ENCODE measurements at regions not wholly inside any gene's neighbourhood (a gene's known extent, or its start where the extent isn't known, plus 50 kb on each side); places are given as distances from the start of the nearest gene placed in this dataset.

DNA sequence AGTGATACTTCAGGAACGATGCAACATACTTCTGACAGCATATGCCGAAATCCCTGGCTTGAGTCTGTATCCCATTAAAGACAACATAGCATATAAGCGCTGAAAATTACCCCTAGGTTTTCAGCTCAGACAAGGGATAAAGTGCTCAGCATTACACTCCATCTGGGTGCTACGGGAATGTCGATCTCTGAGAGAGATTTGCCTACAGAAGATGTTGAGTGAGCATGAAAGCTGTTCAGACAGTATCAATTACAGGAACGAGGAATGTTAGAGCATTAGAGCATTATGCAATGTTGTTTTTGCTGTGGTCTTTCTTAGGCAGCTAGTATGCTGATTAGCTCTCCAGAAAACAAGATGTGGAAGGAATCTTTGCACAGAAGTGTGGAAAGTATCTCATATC lies 484.5 kb downstream of the LIG4 start:
- no peak overlapping the region for H3K27ac ChIP-seq
- H3K4me1 ChIP-seq (replicated peaks; ENCODE audit: insufficient read depth), result no peaks in the 10 kb centered on the region
- intact Hi-C loops (cut with micrococcal nuclease; ENCODE audit: unreplicated experiment), result no loop called here
- POLR2A ChIA-PET (ENCODE audit: unreplicated experiment), result no interaction called here
- H2AFZ ChIP-seq, result no peak overlapping the region
- H4K20me1 ChIP-seq (ENCODE audit: insufficient read depth), result no peaks in the 10 kb centered on the region
- H3K9me3 ChIP-seq (ENCODE audit: insufficient read depth, low read depth), result no peaks in the 10 kb centered on the region
- no peaks in the 10 kb centered on the region for H3K79me2 ChIP-seq (ENCODE audit: low read depth)
- H3K27me3 ChIP-seq (ENCODE audit: insufficient read depth, low read depth), result no peaks in the 10 kb centered on the region
- TF ChIP-seq, protein P1, sequence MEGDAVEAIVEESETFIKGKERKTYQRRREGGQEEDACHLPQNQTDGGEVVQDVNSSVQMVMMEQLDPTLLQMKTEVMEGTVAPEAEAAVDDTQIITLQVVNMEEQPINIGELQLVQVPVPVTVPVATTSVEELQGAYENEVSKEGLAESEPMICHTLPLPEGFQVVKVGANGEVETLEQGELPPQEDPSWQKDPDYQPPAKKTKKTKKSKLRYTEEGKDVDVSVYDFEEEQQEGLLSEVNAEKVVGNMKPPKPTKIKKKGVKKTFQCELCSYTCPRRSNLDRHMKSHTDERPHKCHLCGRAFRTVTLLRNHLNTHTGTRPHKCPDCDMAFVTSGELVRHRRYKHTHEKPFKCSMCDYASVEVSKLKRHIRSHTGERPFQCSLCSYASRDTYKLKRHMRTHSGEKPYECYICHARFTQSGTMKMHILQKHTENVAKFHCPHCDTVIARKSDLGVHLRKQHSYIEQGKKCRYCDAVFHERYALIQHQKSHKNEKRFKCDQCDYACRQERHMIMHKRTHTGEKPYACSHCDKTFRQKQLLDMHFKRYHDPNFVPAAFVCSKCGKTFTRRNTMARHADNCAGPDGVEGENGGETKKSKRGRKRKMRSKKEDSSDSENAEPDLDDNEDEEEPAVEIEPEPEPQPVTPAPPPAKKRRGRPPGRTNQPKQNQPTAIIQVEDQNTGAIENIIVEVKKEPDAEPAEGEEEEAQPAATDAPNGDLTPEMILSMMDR (conservative IDR thresholded peaks at IDR 0.05), result no peak
- no peak for TF ChIP-seq EZH2 (IDR thresholded peaks at IDR 0.05; ENCODE audit: low read depth)
- no peak overlapping the region for H3K4me3 ChIP-seq
- no peaks in the 10 kb centered on the region for H3K9me2 ChIP-seq (ENCODE audit: insufficient read depth)
- CTCF ChIA-PET, result no interaction called here
- DNase-seq, result peak in 1 of 2 experiments; percentile 22
- no TSS peak for BruUV-seq (replicated peaks)
- no peaks in the 10 kb centered on the region for H3K36me3 ChIP-seq (ENCODE audit: low read depth)
- no peaks in the 10 kb centered on the region for H3F3A ChIP-seq (ENCODE audit: insufficient read depth, low read depth)
- no peak overlapping the region for H3K4me2 ChIP-seq

GRCh38 chr13:107721125-107721869 lies 494.0 kb downstream of the LIG4 start:
- no peak overlapping the region for H2AFZ ChIP-seq
- H3K4me2 ChIP-seq, result no peak overlapping the region
- DNase-seq, result no peak
- H3K4me1 ChIP-seq (replicated peaks; ENCODE audit: insufficient read depth), result no peaks in the 10 kb centered on the region
- intact Hi-C loops (cut with micrococcal nuclease; ENCODE audit: unreplicated experiment), result no loop called here
- no peaks in the 10 kb centered on the region for H3K9me3 ChIP-seq (ENCODE audit: insufficient read depth, low read depth)
- no peaks in the 10 kb centered on the region for H3K79me2 ChIP-seq (ENCODE audit: low read depth)
- no peak overlapping the region for H3K27ac ChIP-seq
- H3K4me3 ChIP-seq, result no peak overlapping the region
- ChIA-PET CTCF (no interaction called here), POLR2A (ENCODE audit: unreplicated experiment) (no interaction called here)
- H3K9me2 ChIP-seq (ENCODE audit: insufficient read depth), result no peaks in the 10 kb centered on the region
- TF ChIP-seq, protein P1 (conservative IDR thresholded peaks at IDR 0.05), result no peak
- TF ChIP-seq EZH2 (IDR thresholded peaks at IDR 0.05; ENCODE audit: low read depth), result no peak
- H3K36me3 ChIP-seq (ENCODE audit: low read depth), result no peaks in the 10 kb centered on the region
- H3K27me3 ChIP-seq (ENCODE audit: insufficient read depth, low read depth), result no peaks in the 10 kb centered on the region
- BruUV-seq (replicated peaks), result no TSS peak
- H3F3A ChIP-seq (ENCODE audit: insufficient read depth, low read depth), result no peaks in the 10 kb centered on the region
- H4K20me1 ChIP-seq (ENCODE audit: insufficient read depth), result no peaks in the 10 kb centered on the region

- ChIA-PET CTCF (no interaction called here), POLR2A (ENCODE audit: unreplicated experiment) (no interaction called here)
- no peak for DNase-seq
- no peaks in the 10 kb centered on the region; the same call in 1 of the 2 replicates for H4K20me1 ChIP-seq (ENCODE audit: insufficient read depth)
- H3K4me1 ChIP-seq (replicated peaks; ENCODE audit: insufficient read depth), result no peaks in the 10 kb centered on the region
- H3K4me2 ChIP-seq, result no peak overlapping the region
- H3K4me3 ChIP-seq, result no peak overlapping the region
- no peaks in the 10 kb centered on the region for H3F3A ChIP-seq (ENCODE audit: insufficient read depth, low read depth)
- no peaks in the 10 kb centered on the region for H3K9me3 ChIP-seq (ENCODE audit: insufficient read depth, low read depth)
- no TSS peak for BruUV-seq (replicated peaks)
- no peak overlapping the region for H2AFZ ChIP-seq
- H3K27ac ChIP-seq, result no peak overlapping the region
- intact Hi-C loops (cut with micrococcal nuclease; ENCODE audit: unreplicated experiment), result no loop called here
- no peaks in the 10 kb centered on the region for H3K79me2 ChIP-seq (ENCODE audit: low read depth)
- no peaks in the 10 kb centered on the region for H3K36me3 ChIP-seq (ENCODE audit: low read depth)
- H3K9me2 ChIP-seq (ENCODE audit: insufficient read depth), result no peaks in the 10 kb centered on the region
- H3K27me3 ChIP-seq (ENCODE audit: insufficient read depth, low read depth), result no peaks in the 10 kb centered on the region
- TF ChIP-seq, protein P1 (conservative IDR thresholded peaks at IDR 0.05), result no peak
- no peak for TF ChIP-seq EZH2 (IDR thresholded peaks at IDR 0.05; ENCODE audit: low read depth)
These were observed 498.6 kb downstream of the LIG4 start for GRCh38 chr13:107716741-107717140.
